ENCODE measurements at regions not wholly inside any gene's neighbourhood (a gene's known extent, or its start where the extent isn't known, plus 50 kb on each side); places are given as distances from the start of the nearest gene placed in this dataset.
A peak's percentile ranks its signal among the peaks of the same experiment; 100 is the strongest.

DNA sequence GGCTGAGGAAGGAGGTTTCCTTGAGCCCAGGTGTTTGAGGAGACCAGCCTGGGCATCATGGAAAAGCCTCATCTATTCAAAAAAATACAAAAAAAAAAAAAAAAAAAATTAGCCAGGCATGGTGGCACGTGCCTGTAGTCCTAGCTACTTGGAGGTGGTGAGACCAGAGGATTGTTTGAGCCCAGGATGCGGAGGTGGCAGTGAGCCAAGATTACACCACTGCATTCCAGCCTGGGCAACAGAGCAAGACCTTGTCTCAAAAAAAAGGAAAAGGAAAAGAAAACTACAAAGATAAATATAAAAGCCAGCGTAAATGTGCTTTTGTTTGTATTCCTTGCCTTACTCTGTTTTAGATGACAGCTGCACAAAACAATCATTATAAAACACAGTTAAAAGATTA lies 2249.2 kb upstream of the C9orf72 start:
- Histone ChIP-seq H3K27me3 (no peaks in the 10 kb centered on the region), H3K4me1 (no peaks in the 10 kb centered on the region), H3K36me3 (ENCODE audit: low read depth, missing control alignments) (no peaks in the 10 kb centered on the region), H3K9me3 (no peaks in the 10 kb centered on the region), H3K27ac (no peak overlapping the region), H3K4me3 (no peak overlapping the region)
- no peak for DNase-seq
- TF ChIP-seq POLR2A (IDR thresholded peaks at IDR 0.05), result no peak
- TF ChIP-seq, protein P1, sequence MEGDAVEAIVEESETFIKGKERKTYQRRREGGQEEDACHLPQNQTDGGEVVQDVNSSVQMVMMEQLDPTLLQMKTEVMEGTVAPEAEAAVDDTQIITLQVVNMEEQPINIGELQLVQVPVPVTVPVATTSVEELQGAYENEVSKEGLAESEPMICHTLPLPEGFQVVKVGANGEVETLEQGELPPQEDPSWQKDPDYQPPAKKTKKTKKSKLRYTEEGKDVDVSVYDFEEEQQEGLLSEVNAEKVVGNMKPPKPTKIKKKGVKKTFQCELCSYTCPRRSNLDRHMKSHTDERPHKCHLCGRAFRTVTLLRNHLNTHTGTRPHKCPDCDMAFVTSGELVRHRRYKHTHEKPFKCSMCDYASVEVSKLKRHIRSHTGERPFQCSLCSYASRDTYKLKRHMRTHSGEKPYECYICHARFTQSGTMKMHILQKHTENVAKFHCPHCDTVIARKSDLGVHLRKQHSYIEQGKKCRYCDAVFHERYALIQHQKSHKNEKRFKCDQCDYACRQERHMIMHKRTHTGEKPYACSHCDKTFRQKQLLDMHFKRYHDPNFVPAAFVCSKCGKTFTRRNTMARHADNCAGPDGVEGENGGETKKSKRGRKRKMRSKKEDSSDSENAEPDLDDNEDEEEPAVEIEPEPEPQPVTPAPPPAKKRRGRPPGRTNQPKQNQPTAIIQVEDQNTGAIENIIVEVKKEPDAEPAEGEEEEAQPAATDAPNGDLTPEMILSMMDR (IDR thresholded peaks at IDR 0.05), result no peak
- intact Hi-C loops (cut with DNase I; ENCODE audit: low total_unique reads), result no loop called here
- WGBS, 2 donors, result 76 to 80% methylated on average over 3 of the region's 3 CpGs

DNA sequence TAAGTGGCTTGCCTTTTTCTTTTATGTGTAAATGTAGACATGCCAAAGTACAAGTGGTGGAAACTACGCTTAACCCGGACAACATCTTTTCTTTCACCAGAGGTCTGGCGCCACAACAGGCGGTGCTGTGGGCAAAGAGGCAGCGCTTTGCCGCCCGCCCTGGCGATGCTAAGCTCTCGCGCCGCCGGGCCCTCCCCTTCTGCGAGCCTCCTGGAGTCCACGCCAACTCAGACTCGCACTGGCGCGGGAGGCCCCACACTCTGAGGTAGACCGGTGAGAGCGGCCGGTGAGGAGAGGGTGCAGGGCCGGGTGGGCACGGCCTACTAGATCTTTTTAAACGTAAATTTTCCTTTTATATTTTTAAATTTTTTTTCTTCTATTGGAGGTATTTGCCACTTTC lies 2253.1 kb upstream of the C9orf72 start:
- TF ChIP-seq, protein P1 (IDR thresholded peaks at IDR 0.05), result no peak
- no peak for TF ChIP-seq POLR2A (IDR thresholded peaks at IDR 0.05)
- Histone ChIP-seq H3K27ac (no peak overlapping the region), H3K4me3 (no peak overlapping the region), H3K9me3 (no peaks in the 10 kb centered on the region), H3K4me1 (no peaks in the 10 kb centered on the region), H3K36me3 (ENCODE audit: low read depth, missing control alignments) (no peaks in the 10 kb centered on the region), H3K27me3 (no peaks in the 10 kb centered on the region)
- no peak for DNase-seq
- intact Hi-C loops (cut with DNase I; ENCODE audit: low total_unique reads), result no loop called here
- WGBS, 2 donors, result 75 to 80% methylated on average over 23 of the region's 23 CpGs

DNA sequence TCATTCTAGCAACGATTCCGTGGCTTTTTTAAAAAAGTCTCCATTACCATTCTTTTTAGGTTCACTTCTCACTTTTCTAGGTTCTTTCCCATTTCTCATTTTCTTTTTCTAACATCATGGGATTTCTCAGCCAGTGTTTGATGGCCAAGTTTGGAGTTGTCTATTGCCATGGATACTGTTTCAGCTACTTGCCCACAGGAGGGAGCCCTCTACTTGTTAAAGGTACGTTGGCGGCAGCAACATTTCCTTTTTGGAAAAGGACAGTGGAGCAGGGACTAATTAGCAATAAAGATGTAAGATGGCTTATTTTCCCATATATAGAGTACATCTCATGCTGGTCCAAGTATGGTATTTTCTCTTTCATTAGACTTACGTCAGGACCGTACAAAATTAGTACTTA lies 2257.5 kb upstream of the C9orf72 start:
- no peaks in the 10 kb centered on the region for H3K36me3 ChIP-seq (ENCODE audit: low read depth, missing control alignments)
- DNase-seq, result peak; percentile 76
- TF ChIP-seq POLR2A (IDR thresholded peaks at IDR 0.05), result no peak
- TF ChIP-seq, protein P1 (IDR thresholded peaks at IDR 0.05), result peak in 2 of 3 experiments; percentile 27 to 28

DNA sequence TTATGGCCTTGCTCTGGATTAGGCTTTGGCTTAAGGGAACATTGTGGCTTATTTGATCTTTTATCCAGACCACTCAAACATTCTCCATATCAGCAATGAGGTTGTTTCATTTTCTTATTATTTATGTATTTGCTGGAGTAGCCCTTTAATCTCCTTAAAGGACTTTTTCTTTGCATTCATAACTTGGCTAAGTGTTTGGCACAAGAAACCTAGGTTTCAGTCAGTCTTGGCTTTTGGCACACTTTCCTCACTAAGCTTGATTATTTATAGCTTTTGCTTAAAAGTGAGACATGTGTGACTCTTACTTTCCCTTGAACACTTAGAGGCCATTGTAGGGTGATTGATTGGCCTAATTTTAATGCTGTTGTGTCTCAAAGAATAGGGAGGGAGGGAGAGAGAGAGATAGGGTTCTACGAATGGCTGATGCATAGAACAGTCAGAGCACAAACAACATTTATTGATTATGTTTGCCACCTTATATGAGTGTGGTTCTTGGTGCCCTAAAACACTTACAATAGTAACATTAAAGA lies 2265.3 kb upstream of the C9orf72 start:
- 64 to 71% methylated on average over 1 of the region's 1 CpG for WGBS, 2 donors
- Histone ChIP-seq H3K27ac (no peak overlapping the region), H3K36me3 (ENCODE audit: low read depth, missing control alignments) (no peaks in the 10 kb centered on the region), H3K27me3 (no peaks in the 10 kb centered on the region), H3K4me3 (no peak overlapping the region), H3K4me1 (no peaks in the 10 kb centered on the region), H3K9me3 (no peaks in the 10 kb centered on the region)
- no peak for DNase-seq
- intact Hi-C loops (cut with DNase I; ENCODE audit: low total_unique reads), result no loop called here
- TF ChIP-seq POLR2A (IDR thresholded peaks at IDR 0.05), result no peak
- TF ChIP-seq, protein P1 (IDR thresholded peaks at IDR 0.05), result no peak

More for the DNA sequence above, 2257.5 kb upstream of the C9orf72 start:
- intact Hi-C loops (cut with DNase I; ENCODE audit: low total_unique reads), result no loop called here
- no peak overlapping the region for H3K27ac ChIP-seq
- no peaks in the 10 kb centered on the region for H3K27me3 ChIP-seq
- no peaks in the 10 kb centered on the region for H3K4me1 ChIP-seq
- 21 to 32% methylated on average over 6 of the region's 6 CpGs for WGBS, 2 donors
- H3K4me3 ChIP-seq, result no peak overlapping the region
- no peaks in the 10 kb centered on the region for H3K9me3 ChIP-seq

DNA sequence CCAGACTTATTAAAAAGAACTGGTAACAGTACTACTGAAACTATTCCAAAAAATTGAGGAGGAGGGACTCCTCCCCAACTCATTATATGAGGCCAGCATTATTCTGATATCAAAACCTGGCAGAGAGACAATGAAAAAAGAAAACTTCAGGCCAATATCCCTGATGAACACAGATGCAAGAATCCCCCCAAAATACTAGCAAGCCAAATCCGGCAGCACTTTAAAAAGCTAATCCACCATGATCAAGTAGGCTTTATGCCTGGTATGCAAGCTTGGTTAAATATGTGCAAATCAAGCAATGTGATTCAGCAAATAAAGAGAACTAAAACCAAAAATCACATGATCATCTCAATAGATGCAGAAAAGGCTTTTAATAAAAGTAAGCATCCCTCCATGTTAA lies 2271.0 kb upstream of the C9orf72 start:
- no peak for DNase-seq
- 46 to 71% methylated on average over 1 of the region's 1 CpG for WGBS, 2 donors

More for the DNA sequence above, 2271.0 kb upstream of the C9orf72 start:
- H3K36me3 ChIP-seq (ENCODE audit: low read depth, missing control alignments), result no peaks in the 10 kb centered on the region
- TF ChIP-seq POLR2A (IDR thresholded peaks at IDR 0.05), result no peak
- TF ChIP-seq, protein P1 (IDR thresholded peaks at IDR 0.05), result no peak
- H3K27me3 ChIP-seq, result no peaks in the 10 kb centered on the region
- no peaks in the 10 kb centered on the region for H3K4me1 ChIP-seq
- intact Hi-C loops (cut with DNase I; ENCODE audit: low total_unique reads), result no loop called here
- H3K4me3 ChIP-seq, result no peak overlapping the region
- no peaks in the 10 kb centered on the region for H3K9me3 ChIP-seq
- H3K27ac ChIP-seq, result no peak overlapping the region

Data from testis (tissue), 2 donors.